ENCODE measurements at regions not wholly inside any gene's neighbourhood (a gene's known extent, or its start where the extent isn't known, plus 50 kb on each side); places are given as distances from the start of the nearest gene placed in this dataset.
"Not testable (repeated sequence)": the region's sequence is repeated elsewhere in the genome, so short reads cannot be mapped to it uniquely, and the experiment has no call there.

GRCh38 chr9:105114318-105114717, 130.1 kb upstream of the SLC44A1 start:
- DNase-seq (ENCODE audit: low spot score) = no peak

- peak; percentile 38 for DNase-seq (ENCODE audit: low spot score)
Observed at GRCh38 chr9:105114964-105115728, 129.3 kb upstream of the SLC44A1 start.

DNA sequence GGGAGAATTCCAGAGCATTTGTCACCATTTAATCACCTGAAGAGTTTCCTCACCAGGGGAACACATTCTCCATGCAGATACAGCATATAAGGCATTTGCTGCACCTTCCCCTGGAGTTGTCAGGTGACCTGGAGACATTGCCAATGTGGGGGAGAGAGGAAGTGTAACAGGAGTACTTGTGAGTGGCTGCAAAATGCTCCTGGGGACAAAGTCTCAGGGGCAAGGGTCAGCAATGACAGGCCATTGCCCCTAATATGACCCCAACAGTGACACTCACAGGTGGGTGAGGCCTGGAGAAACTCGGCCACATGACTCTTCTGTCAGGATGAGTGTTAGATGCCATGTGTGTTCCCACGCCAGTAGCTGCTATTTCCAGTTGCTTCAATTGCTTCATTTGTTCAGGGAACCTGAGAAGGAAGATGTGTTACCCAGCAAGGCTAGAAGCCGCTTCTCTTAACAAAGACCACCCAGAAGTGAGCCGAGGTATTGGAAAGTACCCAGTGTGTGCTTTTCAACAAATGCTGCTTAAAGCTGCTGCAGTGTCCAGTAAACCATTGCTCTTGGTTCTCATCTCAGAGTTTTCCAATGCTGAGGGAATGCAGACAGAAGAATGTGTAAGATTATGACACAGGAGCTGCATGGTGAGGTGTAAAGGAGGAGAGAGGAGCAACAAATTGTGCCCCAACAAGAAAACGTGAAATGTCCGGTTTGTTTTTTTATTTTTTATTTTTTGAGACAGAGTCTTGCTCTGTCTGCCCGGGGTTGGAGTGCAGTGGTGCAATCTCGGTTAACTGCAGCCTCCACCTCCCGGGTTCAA, 128.2 kb upstream of the SLC44A1 start:
- no peak for DNase-seq (ENCODE audit: low spot score)

GRCh38 chr9:105117234-105117633, 127.2 kb upstream of the SLC44A1 start:
- no peak for DNase-seq (ENCODE audit: low spot score)

GRCh38 chr9:105118636-105119035, 125.8 kb upstream of the SLC44A1 start:
- DNase-seq (ENCODE audit: low spot score) = no peak

- DNase-seq (ENCODE audit: low spot score) = no peak
Observed at GRCh38 chr9:105119156-105119555, 125.3 kb upstream of the SLC44A1 start.

DNA sequence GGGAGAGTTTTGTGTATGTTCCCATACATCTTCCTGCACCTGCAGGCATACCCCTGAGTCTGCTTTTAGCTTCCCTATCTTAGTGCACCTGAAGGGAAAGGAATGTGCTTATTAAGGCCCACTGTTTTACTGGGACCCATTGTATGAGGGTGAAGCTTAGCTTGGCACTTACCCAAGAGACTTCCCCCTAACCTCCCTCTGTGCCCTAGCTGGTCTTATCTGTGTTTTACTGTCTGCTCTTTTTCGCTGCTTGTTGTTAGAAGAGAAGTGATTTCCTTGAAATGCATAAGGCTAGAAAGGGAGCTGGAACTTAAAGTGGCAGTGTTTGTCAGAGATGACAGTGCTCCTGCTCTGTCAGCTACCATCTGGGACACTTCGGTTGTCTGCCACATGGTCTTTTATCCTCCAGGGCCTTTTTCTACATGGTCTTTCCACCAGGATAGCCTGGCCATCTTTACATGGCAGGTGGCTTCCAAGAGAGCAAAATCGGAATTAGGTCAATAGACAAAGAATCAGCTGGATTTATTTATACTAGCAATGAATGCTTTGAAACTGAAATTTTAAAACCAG, 122.5 kb upstream of the SLC44A1 start:
- DNase-seq (ENCODE audit: low spot score) = no peak

GRCh38 chr9:105124598-105124997, 119.9 kb upstream of the SLC44A1 start:
- DNase-seq (ENCODE audit: low spot score) = not testable (repeated sequence)

DNA sequence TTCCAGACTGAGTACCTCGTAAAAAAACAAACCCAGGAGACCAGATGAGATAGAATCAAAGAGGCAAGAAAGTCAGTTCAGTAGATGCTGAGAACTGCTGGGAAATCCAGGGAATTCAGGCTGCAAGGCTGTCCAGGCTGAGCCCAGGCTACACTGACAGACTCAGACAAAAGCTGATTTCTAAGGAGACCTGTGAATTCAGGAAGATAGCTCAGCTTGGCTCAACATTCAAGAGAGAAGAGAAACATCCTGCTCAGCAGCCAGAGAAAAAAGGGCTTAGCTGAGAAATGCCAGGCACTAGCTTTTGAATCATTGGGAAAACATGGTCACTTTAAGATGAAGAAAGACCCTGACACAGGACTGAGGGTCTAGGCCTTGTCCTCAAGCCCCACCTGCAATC, 118.2 kb upstream of the SLC44A1 start:
- no peak for DNase-seq (ENCODE audit: low spot score)

GRCh38 chr9:105127863-105128220, 116.6 kb upstream of the SLC44A1 start:
- no peak for DNase-seq (ENCODE audit: low spot score)

- DNase-seq (ENCODE audit: low spot score) = no peak
Observed at GRCh38 chr9:105128908-105129600, 115.4 kb upstream of the SLC44A1 start.

DNA sequence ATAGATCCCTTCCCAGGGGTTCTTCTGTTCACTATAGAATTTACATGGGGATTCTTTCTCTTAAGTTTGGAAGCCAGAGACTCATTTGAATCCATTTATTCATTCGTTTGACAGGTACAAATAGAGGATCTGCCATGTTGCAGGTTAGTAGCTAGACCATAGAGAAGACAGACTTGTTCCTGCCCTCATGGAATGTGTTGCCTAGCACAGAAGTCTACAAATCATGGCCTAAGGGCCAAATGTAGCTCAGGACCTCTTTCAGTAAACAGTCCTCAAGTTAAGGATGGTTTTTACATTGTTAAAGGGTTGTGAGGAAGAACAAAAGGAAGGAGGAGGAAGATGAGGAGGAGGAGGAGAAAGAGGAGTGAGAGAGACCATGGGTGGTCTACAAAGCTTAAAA, 114.7 kb upstream of the SLC44A1 start:
- DNase-seq (ENCODE audit: low spot score) = no peak

GRCh38 chr9:105131981-105132380, 112.5 kb upstream of the SLC44A1 start:
- DNase-seq (ENCODE audit: low spot score) = no peak

DNA sequence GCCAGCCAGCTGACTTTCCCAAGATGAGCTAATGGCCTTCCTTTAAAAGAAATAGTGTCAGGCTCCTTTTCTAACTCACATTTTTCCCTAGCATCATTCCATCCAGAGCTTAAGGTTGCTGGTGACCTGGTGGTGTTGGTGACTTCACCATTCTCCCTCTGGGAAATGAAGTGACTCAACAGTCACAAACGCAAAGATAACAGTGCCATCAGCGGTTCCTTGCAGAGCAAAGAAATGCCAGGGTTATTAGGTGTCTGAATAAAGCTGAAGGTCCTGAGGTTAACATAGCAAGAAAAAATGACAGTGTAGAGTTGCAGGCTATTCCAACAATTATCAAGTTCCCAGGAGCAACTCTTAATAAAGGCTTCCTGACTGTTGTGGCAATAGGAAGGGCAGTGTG, 111.8 kb upstream of the SLC44A1 start:
- DNase-seq (ENCODE audit: low spot score) = peak; percentile 21

- DNase-seq (ENCODE audit: low spot score) = peak; percentile 12
Observed at GRCh38 chr9:105138306-105138801, 106.1 kb upstream of the SLC44A1 start.

DNA sequence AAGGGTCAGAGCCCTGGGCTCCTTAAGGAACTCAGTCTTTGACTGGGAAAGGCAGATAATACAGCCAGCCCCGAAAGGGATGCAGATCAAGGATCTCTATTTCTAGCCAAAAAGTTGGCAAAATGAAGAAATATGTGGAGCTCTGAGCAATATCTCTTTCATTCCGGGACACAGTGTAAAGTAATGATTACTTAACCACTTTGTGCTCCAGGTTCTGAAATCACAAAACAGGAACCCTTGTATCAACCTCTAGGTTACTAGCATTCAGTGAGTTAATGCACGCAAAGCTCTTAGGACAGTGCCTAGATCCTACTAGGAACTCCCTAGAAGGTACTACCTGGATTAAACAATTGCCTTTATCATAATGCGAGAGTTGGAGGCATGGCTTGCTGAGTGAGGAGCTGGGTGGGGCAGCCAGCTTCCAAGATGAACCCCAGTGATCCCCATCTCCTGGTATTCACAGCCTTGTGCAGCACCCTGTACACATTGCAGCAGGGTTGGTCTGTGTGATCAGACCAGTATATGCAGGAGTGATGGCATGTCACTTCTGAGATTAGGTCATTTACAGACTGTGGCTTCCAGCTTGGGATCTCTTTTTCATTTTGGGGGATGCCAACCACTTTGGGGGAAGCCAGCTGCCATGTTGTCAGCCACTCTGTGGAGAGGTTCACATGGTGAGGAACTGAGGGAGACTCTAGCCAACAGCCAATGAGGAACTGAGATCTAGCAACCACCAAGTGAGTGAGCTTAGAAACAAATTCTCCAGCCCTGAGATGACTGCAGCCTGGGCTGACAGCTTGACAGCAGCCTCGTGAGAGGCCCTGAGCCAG, 103.1 kb upstream of the SLC44A1 start:
- DNase-seq (ENCODE audit: low spot score) = no peak

GRCh38 chr9:105141976-105142250, 102.5 kb upstream of the SLC44A1 start:
- DNase-seq (ENCODE audit: low spot score) = no peak

DNA sequence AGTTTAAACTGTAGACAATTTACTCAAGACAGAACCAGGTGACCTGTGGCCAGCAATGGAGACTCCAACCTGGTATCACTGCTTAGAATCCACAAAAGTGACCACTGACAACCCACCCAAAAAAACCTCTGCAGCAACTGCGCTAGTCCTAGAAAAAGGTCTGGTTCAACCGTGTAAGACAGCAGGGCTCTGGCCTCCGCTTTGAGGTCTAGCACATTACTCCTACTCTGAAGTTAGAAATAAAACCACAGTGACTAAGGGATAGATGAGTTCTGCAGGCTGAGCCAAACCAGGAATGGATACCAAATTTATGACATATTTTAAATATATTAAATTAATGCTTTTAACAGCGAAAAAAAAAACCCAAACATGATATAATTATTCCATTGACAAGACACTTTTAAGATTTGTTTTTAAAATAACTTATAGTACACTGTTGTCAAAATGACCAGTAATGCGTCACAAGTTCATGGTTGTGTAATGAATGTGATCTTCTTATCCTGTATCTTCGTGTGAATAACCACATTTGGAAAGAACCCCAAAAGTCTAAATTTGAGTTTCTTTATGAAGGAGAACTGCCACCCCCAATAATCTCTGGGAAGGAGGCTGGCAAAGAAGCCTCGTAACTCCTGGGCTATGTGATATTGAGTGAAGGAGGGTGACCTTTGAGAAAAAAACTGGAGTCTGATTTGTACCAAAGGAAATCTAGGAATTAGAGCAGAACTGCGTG, 101.9 kb upstream of the SLC44A1 start:
- no peak for DNase-seq (ENCODE audit: low spot score)

GRCh38 chr9:105143136-105143430, 101.4 kb upstream of the SLC44A1 start:
- DNase-seq (ENCODE audit: low spot score) = no peak

DNA sequence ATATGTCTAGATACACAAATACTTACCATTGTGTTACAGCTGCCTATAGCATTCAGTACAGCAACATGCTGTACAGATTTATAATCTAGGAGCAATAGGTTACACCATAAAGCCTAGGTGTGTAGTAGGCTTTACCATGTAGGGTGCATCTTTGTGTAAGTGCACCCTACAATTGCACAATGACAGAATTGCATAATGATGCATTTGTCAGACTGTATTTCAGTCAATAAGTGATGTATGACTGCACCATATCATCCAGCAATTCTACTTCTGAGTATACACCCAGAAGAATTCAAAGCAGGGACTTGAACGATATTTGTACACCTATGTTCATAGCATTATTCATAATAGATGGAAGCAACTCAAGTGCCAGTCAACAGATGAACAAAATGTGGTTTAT, 100.4 kb upstream of the SLC44A1 start:
- DNase-seq (ENCODE audit: low spot score) = no peak

DNA sequence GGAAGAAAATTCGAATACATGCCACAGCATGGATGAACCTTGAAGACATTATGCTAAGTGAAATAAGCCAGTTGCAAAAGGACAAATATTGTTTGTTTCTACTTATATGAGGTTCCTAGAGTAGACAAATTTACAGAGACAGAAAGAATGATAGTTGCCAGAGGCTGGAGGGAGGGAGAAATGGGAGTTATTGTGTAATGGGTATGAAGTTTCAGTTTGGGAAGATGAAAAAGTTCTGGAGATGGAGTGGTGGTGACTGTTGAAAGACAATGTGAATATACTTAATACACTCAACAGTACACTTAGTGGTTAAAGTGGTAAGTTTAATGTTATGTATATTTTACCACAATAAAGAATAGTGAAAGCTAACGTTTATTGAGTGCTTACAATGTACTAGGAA, 99.6 kb upstream of the SLC44A1 start:
- DNase-seq (ENCODE audit: low spot score) = no peak

All from LoVo (cell line).